ENCODE measurements at regions not wholly inside any gene's neighbourhood (a gene's known extent, or its start where the extent isn't known, plus 50 kb on each side); places are given as distances from the start of the nearest gene placed in this dataset.
"Not testable (repeated sequence)": the region's sequence is repeated elsewhere in the genome, so short reads cannot be mapped to it uniquely, and the experiment has no call there.

DNA sequence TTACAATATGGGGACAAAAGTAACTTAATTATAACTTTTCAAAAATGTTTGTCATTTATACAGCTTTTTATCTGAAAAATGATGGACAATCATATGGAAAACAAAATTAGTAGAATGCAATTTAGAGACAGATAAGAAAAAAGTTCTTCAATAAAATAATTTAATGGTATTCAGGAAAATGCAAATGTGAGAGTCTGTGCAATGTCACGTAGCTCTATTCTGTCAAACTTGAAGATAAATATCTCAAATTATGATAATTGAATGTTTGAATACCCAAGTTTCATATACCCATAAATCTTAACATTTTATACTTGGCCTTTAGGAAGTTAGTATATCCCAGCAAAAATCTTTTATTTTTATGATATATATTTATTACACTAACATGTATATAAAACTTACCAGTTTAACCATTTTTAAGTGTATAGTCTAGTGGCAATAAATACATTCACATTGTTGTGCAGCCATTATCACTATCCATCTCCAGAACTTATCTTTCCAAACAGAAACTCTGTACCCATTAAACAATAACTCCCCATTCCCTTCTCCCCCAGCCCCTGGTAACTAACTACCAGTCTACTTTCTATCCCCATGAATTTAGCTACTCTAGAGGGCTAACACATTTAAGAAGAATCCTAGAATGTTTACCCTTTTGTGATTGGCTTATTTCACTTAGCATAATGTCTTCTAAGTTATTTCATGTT, 311.5 kb downstream of the SOCS6 start:
- DNase-seq (ENCODE audit: low spot score), result no peak

- no peak for DNase-seq (ENCODE audit: low spot score)
These were observed 309.6 kb downstream of the SOCS6 start for GRCh38 chr18:70598406-70598805.

GRCh38 chr18:70582981-70583380, 294.1 kb downstream of the SOCS6 start:
- no peak for DNase-seq (ENCODE audit: low spot score)

DNA sequence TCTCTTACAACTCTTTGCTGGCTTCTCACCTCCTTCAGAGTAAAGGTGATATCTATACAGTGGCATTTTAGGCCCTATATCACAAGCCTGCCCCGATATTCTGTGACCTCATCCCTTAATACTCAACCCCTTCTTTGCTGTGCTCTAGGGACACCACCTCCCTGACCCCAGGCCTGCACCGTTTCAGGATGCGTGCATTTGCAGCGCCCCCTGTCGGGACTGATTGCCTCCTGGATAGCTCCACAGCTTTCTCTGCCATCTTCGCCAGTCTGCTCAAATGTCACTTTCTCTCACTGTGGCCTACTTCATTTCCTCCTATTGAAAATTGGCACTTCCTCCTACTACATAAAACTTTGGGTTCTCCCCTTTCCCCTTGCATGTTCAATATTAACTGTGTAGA, 289.6 kb downstream of the SOCS6 start:
- DNase-seq (ENCODE audit: low spot score), result no peak

DNA sequence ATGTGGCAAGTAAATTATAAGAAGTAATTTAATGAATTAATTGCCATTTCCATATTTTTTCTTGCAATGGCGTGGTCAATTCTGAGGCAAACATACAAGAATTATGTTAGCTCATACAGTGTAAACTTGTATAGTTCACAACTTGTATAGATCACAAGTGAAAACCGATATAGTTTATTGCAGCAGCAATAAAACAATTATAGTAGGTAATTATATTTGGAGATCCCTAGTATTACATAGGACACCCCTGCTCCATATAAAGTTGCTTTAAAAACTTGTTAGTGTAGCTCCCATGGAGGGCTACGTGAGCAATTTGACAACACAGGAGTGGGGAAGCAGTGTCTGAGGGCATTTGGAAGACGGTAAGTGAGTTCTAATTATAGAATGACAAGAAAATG, 288.2 kb downstream of the SOCS6 start:
- DNase-seq (ENCODE audit: low spot score), result no peak

DNA sequence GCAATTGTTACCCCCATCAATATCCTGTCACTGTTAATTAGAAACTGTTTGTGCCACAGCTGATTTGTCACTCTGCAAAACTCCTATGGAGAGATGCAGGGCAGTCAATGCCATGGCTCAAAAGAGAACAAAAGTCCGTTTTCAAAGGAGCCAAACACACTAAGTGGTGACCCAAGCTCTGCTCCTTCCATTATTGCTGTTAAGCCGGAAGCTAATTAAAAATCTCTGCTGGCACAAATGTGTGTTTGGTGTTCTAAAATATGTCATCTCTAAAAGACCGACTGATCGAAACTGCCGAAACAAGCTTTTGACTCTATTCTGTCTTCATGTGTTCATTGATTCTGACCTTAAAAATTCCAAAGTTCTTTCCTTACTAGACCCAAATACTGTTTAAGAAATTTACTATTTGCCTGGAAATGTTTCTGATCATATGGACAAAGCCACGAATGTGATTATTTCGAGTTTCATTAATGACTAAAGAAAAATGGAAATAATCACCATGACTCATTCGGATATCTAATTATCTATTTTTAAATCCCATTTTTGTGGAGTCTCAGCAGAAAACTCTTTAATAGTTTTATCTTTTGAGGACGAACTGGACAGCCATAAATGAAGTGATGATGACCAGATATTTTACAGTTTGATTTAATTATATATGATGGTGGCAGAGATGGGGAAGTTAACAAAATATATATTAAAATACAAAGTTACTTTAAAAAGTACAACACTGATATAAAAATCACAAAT, 287.6 kb downstream of the SOCS6 start:
- DNase-seq (ENCODE audit: low spot score), result no peak

- DNase-seq (ENCODE audit: low spot score), result not testable (repeated sequence)
These were observed 286.1 kb downstream of the SOCS6 start for GRCh38 chr18:70574951-70575350.

DNA sequence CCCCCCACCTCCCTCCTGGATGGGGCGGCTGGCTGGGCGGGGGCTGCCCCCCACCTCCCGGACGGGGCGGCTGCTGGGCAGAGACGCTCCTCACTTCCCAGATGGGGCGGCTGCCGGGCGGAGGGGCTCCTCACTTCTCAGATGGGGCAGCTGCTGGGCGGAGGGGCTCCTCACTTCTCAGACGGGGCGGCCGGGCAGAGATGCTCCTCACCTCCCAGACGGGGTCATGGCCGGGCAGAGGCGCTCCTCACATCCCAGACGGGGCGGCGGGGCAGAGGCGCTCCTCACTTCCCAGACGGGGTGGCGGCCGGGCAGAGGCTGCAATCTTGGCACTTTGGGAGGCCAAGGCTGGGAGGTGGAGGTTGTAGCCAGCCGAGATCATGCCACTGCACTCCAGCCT, 280.8 kb downstream of the SOCS6 start:
- DNase-seq (ENCODE audit: low spot score), result not testable (repeated sequence)

- no peak for DNase-seq (ENCODE audit: low spot score)
These were observed 270.6 kb downstream of the SOCS6 start for GRCh38 chr18:70559446-70559845.

DNA sequence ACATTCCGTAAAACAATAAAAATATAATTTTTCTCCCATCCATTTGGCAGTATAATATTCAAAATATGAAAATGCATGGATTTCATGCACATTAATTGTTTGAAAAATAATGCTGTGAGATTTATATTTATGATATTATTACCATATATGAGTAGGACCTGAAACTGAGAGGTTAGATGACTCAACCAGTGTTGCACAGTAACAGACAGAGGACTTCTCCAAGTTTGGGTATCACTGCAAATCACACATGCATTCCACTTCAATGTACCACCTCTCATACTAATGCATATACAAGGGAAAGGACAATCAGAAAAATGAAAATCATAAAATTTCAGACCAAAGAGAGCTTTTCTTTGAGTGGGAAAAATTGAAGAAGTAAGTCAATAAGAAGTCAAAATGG, 269.5 kb downstream of the SOCS6 start:
- DNase-seq (ENCODE audit: low spot score), result no peak

GRCh38 chr18:70554854-70555445, 266.1 kb downstream of the SOCS6 start:
- DNase-seq (ENCODE audit: low spot score), result no peak

DNA sequence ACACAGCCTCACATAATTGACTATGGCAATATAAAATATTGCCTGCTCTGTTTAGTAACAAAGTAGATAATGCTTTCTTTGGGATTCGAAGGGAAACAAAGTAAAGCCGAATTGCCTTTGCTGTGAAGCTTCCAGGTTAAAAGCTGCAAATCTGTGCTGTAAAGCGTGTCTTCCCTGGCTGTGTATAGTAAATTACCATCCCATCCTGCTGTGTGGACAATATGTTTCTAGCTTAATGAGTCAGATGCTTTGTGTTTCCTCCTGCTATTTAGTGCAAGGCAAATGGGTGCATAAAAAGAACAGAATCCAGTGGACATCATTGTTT, 265.1 kb downstream of the SOCS6 start:
- no peak for DNase-seq (ENCODE audit: low spot score)

- DNase-seq (ENCODE audit: low spot score), result no peak
These were observed 264.5 kb downstream of the SOCS6 start for GRCh38 chr18:70553245-70553935.

DNA sequence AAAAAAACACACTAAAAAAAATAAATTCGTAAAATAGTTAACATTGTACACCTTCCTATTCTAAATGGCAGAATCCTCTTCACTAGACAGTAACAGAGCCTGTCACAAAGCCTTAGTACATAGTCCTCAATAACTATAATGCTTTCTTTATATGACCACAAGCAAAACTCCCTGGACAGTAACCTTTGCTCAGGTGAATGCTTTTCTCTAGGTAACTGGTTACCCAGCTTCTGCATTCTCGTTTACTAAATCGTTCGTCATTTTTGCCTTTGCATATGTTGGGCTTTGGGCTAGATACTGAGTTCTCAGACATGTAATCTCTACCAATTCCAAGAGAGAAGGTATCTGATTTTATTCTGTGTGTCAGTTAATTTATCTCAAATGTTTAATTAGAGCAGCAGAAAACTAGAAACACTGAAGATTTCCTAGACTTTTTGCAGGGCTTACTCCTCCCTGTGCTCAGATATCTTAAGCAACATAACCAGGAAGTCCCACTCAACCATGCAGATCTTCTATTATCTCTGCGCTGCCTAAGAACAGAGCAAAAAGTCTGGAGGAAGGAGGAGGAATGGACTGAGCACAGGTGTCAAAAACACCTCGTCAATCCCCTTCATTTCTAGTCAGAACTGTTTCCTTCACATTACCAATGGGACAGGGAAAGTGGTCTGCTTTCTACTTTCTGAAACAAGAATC, 247.7 kb downstream of the SOCS6 start:
- DNase-seq (ENCODE audit: low spot score), result no peak

DNA sequence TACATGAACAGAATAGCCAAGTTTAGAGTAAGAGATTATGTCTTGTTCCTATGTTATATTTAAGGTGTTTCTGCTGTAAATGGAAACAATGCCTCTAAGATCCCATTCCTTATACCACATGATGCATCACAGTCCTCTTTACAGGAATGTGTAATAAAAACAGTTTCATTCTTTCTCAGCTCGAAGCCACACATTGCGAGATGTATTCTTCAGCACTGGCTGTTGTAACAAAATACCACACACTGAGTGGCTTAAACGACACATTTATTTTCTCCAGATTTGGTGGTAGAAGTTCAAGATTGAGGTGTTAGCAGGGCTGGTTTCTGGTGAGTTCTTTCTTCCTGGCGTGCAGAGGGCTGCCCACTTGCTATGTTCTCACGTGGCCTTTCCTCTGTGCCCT, 246.2 kb downstream of the SOCS6 start:
- no peak for DNase-seq (ENCODE audit: low spot score)

DNA sequence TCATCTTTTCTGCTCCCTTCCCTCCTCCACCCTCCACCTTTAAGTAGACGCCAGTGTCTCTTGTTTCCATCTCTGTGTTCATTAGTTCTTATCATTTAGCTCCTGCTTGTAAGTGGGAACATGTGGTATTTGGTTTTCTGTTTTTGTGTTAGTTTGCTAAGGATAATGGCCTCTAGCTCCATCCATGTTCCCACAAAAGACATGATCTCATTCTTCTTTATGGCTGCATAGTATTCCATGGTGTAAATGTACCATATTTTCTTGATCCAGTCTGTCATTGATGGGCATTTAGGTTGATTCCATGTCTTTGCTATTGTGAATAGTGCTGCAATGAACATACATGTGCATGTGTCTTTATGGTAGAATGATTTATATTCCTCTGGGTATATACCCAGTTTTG, 236.5 kb downstream of the SOCS6 start:
- not testable (repeated sequence) for DNase-seq (ENCODE audit: low spot score)

- no peak for DNase-seq (ENCODE audit: low spot score)
These were observed 234.9 kb downstream of the SOCS6 start for GRCh38 chr18:70523792-70524182.

DNA sequence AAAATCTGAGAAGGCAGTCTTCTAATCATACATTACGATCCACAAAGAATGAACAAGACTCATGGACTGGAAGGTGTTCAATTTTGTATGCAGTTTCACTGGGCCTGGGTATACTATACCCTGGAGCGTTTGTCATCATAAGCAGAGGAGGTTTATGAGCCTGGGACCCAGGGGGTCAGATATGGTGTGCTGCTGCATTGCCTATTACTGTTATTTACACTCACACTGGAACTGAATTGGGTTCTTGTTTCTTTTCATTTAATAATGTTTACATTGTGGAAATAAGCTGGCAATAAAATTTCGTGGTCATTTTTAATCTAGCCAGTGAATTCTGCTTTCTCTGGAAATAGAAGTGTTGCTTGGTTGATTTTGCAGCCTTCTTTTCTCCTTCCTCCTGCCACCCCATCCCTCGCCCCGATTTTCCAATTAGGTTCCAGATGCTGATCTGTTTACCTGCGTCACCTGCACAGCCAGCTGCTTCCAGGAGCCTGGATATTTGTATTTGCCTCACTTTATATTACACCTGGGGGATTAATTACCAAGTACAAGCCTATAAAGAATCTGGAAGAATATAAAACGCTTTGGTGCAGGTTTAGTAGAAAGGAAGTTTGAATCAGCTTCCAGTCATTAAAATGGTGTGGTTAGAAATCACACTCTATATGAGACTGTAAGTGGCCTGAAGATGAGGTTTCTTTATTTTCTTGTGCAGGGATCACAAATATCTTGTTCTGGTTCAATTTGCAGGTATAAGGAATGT, 234.4 kb downstream of the SOCS6 start:
- no peak for DNase-seq (ENCODE audit: low spot score)

DNA sequence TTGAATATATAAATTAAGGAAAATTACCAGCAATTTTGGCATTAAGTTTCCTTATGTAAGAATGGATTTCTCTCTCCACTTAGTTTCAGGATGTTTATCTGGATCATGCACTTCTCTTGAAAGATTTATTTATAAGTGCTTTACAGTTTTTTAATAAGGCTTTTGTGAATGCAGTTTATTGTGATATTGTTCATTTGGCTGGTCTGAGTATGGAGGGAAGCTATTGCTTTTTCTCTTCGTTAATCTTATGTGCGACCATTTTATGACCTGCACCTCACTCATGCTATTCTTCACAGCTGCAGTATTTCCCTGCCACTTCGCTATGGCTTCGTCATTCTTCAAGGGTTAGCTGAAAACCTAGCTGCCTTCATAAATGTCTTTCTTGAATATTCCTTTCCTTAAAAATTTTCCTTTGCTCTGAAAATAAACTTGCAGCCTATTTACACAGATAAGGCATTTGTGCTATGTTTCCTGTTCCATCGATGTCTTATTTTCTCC, 233.4 kb downstream of the SOCS6 start:
- DNase-seq (ENCODE audit: low spot score), result no peak

DNA sequence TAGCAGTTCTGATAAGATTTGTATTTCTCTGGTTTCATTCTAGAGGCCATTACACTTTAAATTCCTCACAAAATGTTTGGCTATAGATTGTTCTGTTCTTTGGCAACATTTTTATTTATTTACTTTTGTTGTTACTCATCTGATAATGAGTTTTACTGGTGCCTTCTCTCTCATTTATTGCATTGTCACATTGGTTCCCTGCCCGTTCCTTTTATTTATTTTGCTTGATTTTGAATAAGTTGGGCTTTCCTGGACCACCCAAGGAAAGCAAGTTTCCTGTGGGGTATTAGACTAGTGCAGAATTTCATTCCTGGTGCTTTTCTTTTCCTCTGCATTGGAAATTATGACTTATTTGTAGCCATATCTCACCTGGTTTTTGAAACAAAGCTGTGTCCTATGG, 232.0 kb downstream of the SOCS6 start:
- DNase-seq (ENCODE audit: low spot score), result no peak

DNA sequence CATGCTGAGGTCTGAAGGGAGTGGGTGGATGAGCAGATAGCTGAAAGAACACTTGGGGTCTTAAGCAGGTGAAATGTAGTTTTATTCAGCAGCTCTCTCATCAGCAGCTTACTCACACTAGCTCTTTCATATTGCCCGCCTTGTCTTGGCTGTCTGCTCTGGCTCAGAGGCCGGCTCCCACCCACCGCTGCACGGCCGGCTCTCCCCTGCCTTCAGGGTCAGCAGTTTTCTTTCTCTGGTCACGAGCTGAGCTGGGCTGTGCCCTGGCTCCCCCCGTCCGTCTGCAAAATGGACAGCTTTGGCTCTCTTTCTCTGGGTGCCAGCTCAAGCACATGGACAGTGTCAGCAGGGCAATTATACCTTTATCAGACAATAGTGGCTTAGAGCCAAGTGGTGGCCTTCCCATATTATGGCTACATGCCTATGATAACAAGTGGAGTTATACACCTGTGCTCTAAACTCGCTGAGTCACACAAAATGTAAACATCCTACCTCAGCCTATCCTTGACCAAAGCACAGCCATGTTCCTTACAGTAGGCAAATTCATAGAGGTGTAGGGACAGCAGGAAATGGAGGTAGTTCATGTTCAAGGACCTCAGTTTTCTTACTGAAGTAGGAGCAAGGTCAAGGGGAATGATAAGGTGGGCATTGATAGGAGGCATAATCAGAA, 224.8 kb downstream of the SOCS6 start:
- no peak for DNase-seq (ENCODE audit: low spot score)
